CD4-positive, alpha-beta T cell treated with Interleukin-17A for 1 hour (primary cell): ENCODE measurements at regions not wholly inside any gene's neighbourhood (a gene's known extent, or its start where the extent isn't known, plus 50 kb on each side); places are given as distances from the start of the nearest gene placed in this dataset.

ENCODE experiments used
- DNase-seq: peaks from one replicate; pipeline ENCODE4 v3.0.0-alpha.2; 2020

DNA sequence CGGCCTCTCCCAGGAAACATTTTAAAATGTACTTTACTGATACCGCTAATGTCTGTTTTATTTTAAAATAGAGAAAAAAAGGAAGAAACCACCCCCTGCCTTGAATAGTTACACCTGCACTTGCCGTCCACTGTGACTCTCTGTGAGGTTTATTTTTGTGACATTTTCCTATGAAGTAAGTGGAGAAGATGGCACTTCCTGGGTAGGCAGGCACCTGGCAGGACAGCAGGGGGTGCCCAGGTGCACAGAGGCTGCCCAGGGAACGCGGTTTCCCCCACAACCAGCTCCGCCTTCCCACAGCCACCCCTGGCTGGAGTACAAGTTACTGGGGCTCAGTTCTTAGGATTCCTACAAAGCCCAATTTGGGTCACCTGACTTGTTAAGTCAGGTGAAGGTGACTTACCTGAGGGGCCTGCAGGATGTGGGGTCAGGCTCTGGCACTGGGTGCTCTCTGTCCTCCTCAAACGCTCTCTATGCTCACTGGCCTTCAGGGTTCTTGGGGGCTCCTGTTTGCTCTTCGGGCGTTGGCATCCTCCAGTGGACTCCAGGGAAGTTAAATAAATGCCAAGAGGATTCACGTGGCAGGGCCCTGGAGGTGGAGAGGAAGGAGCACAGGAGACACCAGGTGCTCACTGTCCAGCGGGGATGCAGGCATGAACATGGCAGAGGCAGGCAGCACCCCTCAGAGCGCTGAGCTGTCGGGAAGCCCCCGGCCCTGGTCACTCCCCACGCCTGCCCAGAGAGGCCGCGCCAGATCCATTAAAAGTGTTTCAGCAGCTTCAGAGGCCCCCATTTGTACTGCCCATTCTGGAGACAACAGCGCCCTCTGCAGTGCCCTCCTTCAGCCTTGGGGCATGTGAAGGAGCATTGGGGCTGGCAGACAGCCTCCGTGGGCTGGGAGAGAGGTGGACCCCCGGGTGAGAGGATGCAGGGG is 1021.2 kb downstream of the TBC1D22A start:
- DNase-seq, result no peak

DNA sequence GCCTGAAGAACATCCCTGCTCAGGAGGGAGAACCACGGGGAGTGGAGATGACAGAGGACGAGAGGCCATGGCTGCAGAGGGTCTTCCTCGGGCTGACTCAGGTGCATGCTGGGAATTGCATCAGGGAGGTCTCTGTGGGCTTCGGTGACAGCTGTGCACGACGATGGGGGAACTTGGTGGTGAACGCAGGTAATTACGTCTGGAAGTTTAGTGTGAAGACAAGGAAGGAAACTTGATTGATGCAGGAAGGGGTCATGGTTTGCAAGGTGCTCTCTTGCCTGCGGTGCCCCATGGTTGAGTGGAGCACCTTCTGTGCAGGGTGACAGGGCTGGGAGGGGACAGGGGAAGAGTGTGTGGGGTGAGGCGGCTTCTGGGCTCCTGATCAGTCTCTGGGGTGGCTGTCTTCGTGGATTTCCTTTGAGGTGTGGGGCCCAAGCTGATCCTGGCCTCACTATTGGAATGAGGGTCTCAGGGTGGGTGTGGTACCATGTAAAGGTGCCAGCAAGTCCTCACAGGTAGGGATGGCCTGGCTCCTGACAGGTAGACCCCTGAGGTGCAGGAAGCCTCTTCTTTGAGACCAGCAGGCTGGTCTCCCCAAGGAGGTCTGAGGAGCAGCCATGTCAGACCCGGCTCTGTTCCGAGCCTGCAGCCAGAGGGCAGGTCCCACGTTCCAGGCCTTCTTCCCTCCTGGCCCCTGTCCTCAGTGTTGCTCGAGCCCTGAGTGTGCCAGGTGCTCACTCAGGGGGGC is 1020.1 kb downstream of the TBC1D22A start:
- DNase-seq, result no peak

- DNase-seq, result no peak
Observed at GRCh38 chr22:47781427-47782111, 1019.1 kb downstream of the TBC1D22A start.

GRCh38 chr22:47781024-47781423 is 1018.6 kb downstream of the TBC1D22A start:
- DNase-seq, result no peak

DNA sequence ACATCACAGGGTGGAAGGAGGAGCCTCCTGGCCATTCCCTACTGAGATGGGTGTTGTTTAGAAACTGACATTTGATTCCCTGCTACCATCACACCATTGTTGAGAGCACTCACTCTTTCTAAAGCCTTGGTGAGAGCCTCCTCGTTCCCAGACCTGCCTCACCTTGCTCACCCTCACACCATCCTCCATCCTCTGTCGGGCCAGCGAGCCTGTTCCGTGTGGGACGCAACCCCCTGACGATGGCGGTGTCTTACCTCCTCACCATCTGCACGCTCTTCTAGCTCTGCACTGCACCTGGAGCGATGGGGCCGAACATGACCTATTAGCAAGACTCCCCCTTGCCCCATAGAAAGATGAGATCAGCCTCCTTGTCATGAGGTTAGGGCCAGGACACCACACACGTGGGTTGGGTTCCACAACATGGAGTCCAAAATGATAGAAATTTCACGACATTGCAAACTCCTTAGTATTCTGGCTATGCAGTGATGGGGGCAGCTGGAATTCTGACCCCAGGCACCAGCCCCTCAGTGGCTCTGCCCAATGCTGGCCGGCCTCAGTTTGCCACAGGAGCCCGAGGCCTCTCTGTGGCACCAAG is 1017.9 kb downstream of the TBC1D22A start:
- DNase-seq, result no peak

GRCh38 chr22:47779474-47779873 is 1017.0 kb downstream of the TBC1D22A start:
- no peak for DNase-seq

DNA sequence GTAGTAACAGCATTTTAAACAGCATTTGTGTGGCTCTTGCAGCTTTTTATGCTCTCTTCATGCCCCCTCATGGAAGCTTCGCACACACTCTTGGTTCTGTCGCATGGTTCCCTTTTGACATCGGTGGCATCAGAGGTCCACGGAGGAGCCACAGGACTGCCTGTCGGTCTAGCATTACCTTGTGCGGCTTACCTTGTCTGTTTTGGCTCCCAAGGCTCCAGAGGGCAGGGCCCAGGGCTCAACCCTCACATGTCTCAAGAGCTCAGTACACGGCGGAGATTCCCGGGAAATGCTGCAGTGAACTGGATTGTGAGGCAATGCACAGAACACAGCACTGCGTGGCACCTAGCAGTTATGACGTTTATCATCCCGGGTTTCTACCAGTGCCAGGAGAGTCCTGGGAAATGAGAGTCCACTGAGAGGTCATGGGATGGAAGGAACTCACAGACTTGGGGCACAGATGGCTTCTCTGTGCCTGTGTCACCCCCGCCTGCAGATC is 1015.8 kb downstream of the TBC1D22A start:
- DNase-seq, result no peak

DNA sequence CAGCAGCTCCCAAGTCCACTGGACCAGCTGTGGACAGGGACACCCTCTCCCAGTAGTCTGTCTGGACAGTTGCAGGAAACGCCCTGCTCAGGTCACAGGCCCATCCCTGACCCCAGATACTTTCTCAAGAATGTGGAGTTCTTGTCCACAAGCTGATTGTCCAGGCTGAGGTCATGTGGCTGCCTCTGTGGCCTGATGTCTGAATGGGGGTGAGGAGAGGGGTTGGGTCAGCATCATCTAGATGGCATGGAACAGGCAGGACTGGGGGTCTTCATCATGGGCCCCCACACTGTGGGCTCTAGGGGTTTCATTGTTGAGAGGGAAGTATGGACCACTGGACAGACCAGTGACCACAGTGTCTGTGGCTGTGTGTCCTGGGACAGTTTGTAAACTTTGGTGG is 1015.0 kb downstream of the TBC1D22A start:
- no peak for DNase-seq

DNA sequence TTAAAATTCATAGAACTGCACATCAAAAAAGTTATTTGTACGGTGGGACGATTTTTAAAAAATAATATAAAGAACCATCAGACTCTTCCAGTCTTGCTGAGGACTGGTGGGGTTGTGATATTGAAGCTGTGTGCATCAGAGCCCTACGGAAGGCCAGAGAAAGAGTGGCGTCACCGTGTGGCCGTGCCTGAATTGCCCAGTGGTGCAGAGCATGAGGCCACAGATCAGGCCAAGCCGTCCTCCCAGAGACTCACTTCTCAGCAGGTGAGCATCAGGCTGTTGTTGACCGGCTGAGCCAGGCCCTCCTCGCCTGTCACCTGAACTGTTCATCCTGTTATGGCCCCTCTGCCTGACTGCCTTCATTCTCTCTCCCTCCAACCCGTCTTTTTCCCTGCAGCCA is 1013.9 kb downstream of the TBC1D22A start:
- DNase-seq, result no peak

DNA sequence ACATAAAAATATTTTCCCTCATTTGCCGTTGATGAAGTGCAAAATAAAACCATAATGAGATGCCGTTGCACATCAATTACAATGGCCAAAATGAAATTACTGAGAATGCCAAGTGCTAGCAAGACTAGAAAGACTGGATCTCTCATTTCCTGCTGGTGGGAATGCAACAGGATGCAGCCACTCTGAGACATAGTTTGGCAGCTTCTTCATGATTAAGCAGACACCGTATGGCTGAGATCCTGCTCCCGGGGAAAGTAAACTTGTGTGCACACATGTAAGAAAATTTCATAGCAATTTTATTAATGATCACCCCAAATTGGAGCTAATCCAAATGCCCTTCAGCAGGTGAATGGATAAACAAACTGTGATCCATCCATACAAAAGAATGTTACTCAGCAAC is 1013.2 kb downstream of the TBC1D22A start:
- DNase-seq, result no peak

- no peak for DNase-seq
Observed at GRCh38 chr22:47775191-47775590, 1012.7 kb downstream of the TBC1D22A start.

- DNase-seq, result no peak
Observed at GRCh38 chr22:47773635-47774034, 1011.2 kb downstream of the TBC1D22A start.

GRCh38 chr22:47772864-47773263 is 1010.4 kb downstream of the TBC1D22A start:
- DNase-seq, result no peak

DNA sequence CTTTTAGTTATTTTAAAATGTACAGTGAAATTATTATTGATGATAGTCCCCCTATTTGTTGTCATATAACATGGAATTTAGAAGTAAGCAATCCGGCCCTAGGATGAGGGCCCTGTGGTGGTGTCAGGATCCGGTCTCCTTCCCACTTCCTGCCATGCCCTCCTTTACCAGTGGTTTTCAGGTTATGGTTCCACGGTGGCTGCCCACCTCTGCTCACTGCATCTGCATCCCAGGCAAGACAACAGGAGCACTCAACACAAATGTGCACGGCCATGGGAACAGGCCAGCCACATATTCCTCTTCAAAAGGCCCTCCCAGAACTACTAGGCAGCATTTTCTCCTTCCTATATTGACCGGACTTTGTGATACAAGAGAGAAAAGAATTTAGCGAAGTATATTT is 1007.2 kb downstream of the TBC1D22A start:
- DNase-seq, result no peak

DNA sequence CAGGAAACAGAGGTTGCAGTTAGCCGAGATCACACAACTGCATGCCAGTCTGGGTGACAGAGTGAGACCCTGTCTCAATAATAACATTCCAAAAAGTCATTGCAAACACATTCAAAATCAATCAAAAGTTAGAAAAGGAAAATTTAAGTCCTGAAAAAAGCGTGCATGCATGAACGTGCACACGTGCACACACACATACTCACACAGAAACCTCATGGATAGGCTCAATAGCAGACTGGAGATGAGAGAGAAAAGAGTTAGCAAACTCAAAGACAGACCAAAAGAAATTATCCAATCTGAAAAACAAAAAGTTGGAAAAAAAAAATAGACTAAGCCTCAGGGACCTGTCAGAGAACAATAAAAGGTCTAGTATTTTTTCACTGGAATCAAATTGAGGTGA is 1005.6 kb downstream of the TBC1D22A start:
- no peak for DNase-seq

DNA sequence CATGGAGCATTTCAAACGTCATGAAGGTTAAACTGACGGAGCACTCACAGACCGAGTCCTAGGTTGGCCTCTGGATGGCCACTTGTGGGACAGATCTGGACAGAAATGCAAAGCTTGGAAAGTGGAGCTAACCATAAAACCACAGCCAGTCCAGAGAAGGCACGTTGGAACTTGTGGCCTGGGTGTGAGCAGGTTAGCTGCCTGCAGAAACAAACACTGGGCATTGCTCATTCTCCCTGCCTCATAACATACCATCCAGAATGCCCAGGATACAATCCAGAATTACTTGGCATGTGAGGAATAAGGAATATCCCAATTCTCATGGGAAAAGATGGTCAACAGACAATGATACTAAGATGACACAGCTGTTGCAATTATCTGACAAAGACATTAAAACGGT is 1005.0 kb downstream of the TBC1D22A start:
- no peak for DNase-seq

DNA sequence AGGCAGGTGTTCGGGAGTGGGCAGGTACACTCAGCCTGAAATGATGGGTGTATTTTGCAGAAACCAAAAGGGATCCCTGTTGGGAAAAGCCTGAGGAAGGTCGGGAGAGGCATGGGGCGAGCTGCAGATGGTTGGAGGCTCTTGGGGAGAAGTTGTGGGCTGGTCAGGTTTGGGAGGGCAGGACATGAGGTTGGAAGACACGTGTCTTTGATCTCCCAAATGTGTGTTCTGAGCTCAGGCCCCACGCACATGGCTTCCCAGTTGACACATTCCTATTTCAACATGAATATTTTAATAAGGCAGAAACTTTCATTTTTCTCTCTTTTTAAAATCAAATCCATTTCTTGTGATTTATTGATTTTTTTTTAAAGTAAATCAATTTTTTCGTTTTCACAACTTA is 1003.3 kb downstream of the TBC1D22A start:
- DNase-seq, result no peak

DNA sequence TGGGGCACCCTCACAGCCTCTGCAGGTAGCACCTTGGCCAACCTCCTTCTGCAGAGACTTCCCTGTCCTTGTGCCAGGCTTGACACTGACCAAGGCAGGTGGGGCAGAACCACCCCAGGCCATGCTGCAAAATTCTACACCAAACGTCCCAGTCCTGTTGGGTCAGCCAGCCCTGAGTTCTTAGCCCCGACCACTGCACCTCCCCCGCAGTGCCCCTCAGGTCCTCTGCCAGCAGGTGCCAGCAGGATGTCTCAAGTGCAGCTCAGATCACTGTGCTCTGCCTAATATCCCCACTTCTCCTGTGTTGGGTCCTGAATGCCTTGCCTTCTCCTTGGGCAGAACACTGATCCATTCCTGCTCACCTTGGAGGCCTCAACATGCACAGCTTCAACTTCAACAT is 999.7 kb downstream of the TBC1D22A start:
- no peak for DNase-seq

DNA sequence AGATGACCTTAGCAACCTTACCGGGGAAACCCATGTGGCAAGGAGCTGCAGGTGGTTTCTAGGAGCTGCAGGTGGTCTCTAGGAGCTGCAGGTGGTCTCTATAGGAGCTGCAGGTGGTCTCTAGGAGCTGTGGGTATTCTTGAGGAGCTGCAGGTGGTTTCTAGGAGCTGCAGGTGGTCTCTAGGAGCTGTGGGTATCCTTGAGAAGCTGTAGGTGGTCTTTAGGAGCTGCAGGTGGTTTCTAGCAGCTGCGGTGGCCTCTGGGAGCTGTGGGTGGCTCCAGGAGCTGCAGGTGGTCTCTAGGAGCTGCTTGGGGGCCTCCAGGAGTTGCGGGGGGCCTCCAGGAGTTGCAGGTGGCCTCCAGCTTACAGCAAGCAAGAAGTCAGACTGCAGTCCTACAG is 997.5 kb downstream of the TBC1D22A start:
- no peak for DNase-seq

DNA sequence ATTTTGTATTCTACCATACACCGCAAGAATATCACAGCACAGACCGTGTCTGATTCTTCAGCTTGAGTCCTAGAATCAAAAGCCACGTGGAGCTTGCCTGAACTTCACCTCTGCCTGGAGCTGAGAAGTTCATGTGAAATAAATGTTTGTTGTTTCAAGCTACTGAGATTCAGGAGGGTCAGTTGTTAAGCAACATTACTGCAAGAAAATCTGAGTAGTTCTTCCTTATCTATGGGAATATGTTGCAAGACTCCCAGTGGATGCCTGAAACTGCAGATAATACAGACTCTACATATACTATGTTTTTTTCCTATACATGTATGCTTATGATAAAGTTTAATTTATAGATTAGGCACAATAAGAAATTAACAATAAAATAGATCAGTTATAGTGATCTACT is 995.3 kb downstream of the TBC1D22A start:
- no peak for DNase-seq

GRCh38 chr22:47750086-47750485 is 987.6 kb downstream of the TBC1D22A start:
- DNase-seq, result no peak

- DNase-seq, result no peak
Observed at GRCh38 chr22:47748957-47749356, 986.5 kb downstream of the TBC1D22A start.

DNA sequence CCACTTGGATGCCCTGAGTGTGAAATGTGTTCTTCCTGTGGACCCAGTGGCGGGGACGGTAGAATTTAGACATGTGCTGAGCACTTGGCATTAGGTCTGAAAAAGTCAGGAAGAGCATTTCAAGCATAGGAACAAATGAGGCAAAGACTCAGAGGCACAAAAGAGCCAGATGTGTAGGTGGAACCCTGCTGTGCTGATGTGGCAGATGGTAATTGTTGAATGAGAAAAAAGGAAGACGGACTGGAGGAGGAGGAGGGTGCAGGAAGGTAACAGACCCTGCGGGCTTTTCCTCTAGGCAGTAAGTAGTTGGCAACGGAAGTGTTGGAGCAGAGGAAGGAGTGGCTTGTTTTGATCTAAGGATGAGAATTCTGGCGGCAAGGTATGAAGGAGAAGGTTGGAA is 985.8 kb downstream of the TBC1D22A start:
- DNase-seq, result no peak
